Activated naive CD8-positive, alpha-beta T cell treated with anti-CD3 and anti-CD28 coated beads, Interleukin-2, amount 50 U/mL, for 24 hours (primary cell): ENCODE measurements at regions not wholly inside any gene's neighbourhood (a gene's known extent, or its start where the extent isn't known, plus 50 kb on each side); places are given as distances from the start of the nearest gene placed in this dataset.

ENCODE experiments used
- ATAC-seq: fragments of 150-1000 bp; cut with Tn5 transposase; one replicate; pipeline ENCODE4 v1.10.0; 2021
- DNase-seq: peaks from one replicate; pipeline ENCODE4 v3.0.0; 2021
- H3K27ac Mint-ChIP-seq: one replicate; pipeline ENCODE4 v1.8.0; 2021; ENCODE audit warnings: mild to moderate bottlenecking, mixed read lengths
- H3K27me3 Mint-ChIP-seq: one replicate; pipeline ENCODE4 v1.8.0; 2021; ENCODE audit warnings: mixed read lengths
- H3K36me3 Mint-ChIP-seq: one replicate; pipeline ENCODE4 v1.8.0; 2021; ENCODE audit warnings: low read depth, mixed read lengths
- H3K4me1 Mint-ChIP-seq: one replicate; pipeline ENCODE4 v1.8.0; 2021; ENCODE audit warnings: mixed read lengths
- H3K4me3 Mint-ChIP-seq: one replicate; pipeline ENCODE4 v1.8.0; 2021; ENCODE audit warnings: mild to moderate bottlenecking, moderate library complexity, mixed read lengths
- H3K9me3 Mint-ChIP-seq: one replicate; pipeline ENCODE4 v1.8.0; 2021; ENCODE audit warnings: mixed read lengths

GRCh38 chr1:177817937-177818875 is 151.7 kb downstream of the SEC16B start:
- Mint-ChIP-seq H3K27ac (no peak overlapping the region), H3K36me3 (no peaks in the 10 kb centered on the region), H3K4me3 (no peak overlapping the region), H3K9me3 (peaks cover 8% of the 10 kb centered on the region), H3K4me1 (no peaks in the 10 kb centered on the region), H3K27me3 (peaks cover 3% of the 10 kb centered on the region)
- DNase-seq = no peak
- no peak for ATAC-seq

GRCh38 chr1:177812650-177813049 is 157.2 kb downstream of the SEC16B start:
- H3K4me3 Mint-ChIP-seq = no peak overlapping the region
- no peaks in the 10 kb centered on the region for H3K4me1 Mint-ChIP-seq
- ATAC-seq = no peak
- DNase-seq = no peak
- no peaks in the 10 kb centered on the region for H3K36me3 Mint-ChIP-seq
- H3K27me3 Mint-ChIP-seq = no peaks in the 10 kb centered on the region
- peaks cover 8% of the 10 kb centered on the region for H3K9me3 Mint-ChIP-seq
- H3K27ac Mint-ChIP-seq = no peak overlapping the region

- Mint-ChIP-seq H3K36me3 (no peaks in the 10 kb centered on the region), H3K9me3 (peaks cover 7% of the 10 kb centered on the region), H3K4me3 (no peak overlapping the region), H3K4me1 (no peaks in the 10 kb centered on the region), H3K27ac (no peak overlapping the region), H3K27me3 (no peaks in the 10 kb centered on the region)
- ATAC-seq (no peak), DNase-seq (no peak)
Observed at GRCh38 chr1:177812144-177812543, 157.7 kb downstream of the SEC16B start.

GRCh38 chr1:177811429-177811828 is 158.4 kb downstream of the SEC16B start:
- Mint-ChIP-seq H3K27ac (no peak overlapping the region), H3K27me3 (no peaks in the 10 kb centered on the region)

DNA sequence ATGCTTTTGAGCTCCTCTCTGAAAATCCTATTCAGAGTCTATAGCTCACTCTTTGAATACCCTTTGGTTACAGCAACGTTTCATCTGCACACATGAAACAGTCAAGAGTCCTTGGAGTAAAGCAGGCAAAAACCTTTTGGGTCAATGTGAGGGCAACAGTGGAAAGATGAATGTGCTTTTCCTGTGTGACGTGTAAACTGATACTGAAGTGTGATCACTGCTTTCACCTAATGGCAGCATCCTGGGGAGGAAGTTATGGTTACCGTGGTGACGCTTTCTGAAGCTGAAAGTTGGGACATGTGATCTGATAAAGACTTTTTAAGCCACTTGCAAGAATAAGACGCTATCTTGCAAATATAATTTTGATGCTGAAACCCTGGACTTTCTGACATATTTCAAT is 160.0 kb downstream of the SEC16B start:
- H3K36me3 Mint-ChIP-seq = no peaks in the 10 kb centered on the region
- H3K4me3 Mint-ChIP-seq = no peak overlapping the region
- H3K9me3 Mint-ChIP-seq = peaks cover 5% of the 10 kb centered on the region
- DNase-seq (no peak), ATAC-seq (no peak)
- H3K27me3 Mint-ChIP-seq = no peaks in the 10 kb centered on the region
- no peak overlapping the region for H3K27ac Mint-ChIP-seq
- no peaks in the 10 kb centered on the region for H3K4me1 Mint-ChIP-seq

More at GRCh38 chr1:177811429-177811828, 158.4 kb downstream of the SEC16B start:
- ATAC-seq (no peak), DNase-seq (no peak)
- no peaks in the 10 kb centered on the region for H3K36me3 Mint-ChIP-seq
- no peak overlapping the region for H3K4me3 Mint-ChIP-seq
- H3K9me3 Mint-ChIP-seq = peaks cover under 1% of the 10 kb centered on the region
- H3K4me1 Mint-ChIP-seq = no peaks in the 10 kb centered on the region

GRCh38 chr1:177802304-177802703 is 167.6 kb downstream of the SEC16B start:
- no peak for DNase-seq
- H3K27me3 Mint-ChIP-seq = no peaks in the 10 kb centered on the region
- peaks cover 19% of the 10 kb centered on the region for H3K9me3 Mint-ChIP-seq
- H3K27ac Mint-ChIP-seq = no peak overlapping the region
- H3K36me3 Mint-ChIP-seq = no peaks in the 10 kb centered on the region
- no peak for ATAC-seq
- H3K4me3 Mint-ChIP-seq = no peak overlapping the region
- H3K4me1 Mint-ChIP-seq = no peaks in the 10 kb centered on the region

DNA sequence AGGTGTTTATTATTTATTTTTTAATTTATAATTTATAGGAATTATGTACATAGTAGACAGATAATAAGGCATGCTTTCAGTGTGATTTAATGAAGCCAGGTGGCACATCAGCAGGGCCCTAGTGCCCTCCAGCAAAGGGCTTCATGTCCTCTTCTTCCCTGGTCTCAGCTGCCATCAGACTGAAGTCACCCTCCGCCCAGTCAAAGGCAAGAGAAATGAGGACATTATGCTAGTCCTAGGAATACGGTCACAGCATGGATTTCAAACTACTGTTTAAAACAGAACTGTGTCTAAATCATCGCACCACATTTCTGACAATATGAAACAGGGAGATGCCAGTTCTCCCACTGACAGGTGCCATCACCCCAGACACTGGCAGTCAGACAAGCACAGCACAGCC is 168.1 kb downstream of the SEC16B start:
- Mint-ChIP-seq H3K27me3 (no peaks in the 10 kb centered on the region), H3K9me3 (peaks cover 19% of the 10 kb centered on the region), H3K27ac (no peak overlapping the region), H3K4me3 (no peak overlapping the region), H3K36me3 (no peaks in the 10 kb centered on the region), H3K4me1 (no peaks in the 10 kb centered on the region)
- no peak for DNase-seq
- ATAC-seq = no peak

- Mint-ChIP-seq H3K9me3 (peaks cover 16% of the 10 kb centered on the region), H3K36me3 (no peaks in the 10 kb centered on the region), H3K27ac (no peak overlapping the region), H3K27me3 (no peaks in the 10 kb centered on the region), H3K4me3 (no peak overlapping the region), H3K4me1 (no peaks in the 10 kb centered on the region)
- no peak for ATAC-seq
- DNase-seq = no peak
Observed at GRCh38 chr1:177800400-177801088, 169.3 kb downstream of the SEC16B start.

DNA sequence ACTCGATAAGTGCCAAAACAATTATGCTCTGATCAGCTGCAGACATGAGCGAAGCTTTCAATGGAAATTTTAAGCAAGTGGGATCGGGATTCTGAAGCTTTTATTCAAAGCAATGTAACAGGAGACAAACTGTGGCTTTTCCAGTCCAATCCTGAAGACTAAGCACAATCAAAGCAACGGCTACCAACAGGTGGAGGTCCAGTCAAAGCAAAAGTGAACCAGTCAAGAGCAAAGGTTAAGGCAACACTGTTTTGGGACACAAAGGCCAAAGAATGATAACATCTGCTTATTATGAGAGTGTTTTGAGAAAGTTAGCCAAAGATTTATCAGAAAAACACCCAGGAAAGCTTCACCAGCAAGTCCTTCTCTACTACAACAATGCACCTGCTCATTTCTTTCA is 170.1 kb downstream of the SEC16B start:
- H3K27me3 Mint-ChIP-seq = no peaks in the 10 kb centered on the region
- DNase-seq = no peak
- no peak overlapping the region for H3K27ac Mint-ChIP-seq
- H3K9me3 Mint-ChIP-seq = peaks cover 14% of the 10 kb centered on the region
- no peak overlapping the region for H3K4me3 Mint-ChIP-seq
- ATAC-seq = no peak
- no peaks in the 10 kb centered on the region for H3K4me1 Mint-ChIP-seq
- no peaks in the 10 kb centered on the region for H3K36me3 Mint-ChIP-seq

DNA sequence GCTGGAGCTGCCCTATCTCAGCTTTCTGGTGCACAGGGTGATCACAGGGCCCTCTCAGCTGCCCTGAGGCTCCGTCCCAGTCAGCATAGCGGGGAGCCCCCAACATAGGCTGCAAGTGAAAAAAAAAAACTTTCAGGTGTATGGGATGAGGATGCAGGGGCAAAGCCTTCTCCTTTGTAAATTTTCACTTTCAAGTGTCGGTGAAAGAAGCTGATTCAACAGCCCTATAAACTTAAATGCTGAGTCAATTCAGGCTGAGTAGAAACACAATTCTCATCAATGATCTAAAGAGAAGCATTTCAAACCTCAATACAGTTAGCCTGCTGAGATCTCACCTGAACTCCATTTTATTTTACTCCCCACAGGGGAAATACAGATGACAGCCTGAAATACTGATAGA is 171.2 kb downstream of the SEC16B start:
- H3K36me3 Mint-ChIP-seq = no peaks in the 10 kb centered on the region
- ATAC-seq = no peak
- no peak for DNase-seq
- H3K4me3 Mint-ChIP-seq = no peak overlapping the region
- no peak overlapping the region for H3K27ac Mint-ChIP-seq
- peaks cover 7% of the 10 kb centered on the region for H3K9me3 Mint-ChIP-seq
- H3K27me3 Mint-ChIP-seq = no peaks in the 10 kb centered on the region
- H3K4me1 Mint-ChIP-seq = no peaks in the 10 kb centered on the region

DNA sequence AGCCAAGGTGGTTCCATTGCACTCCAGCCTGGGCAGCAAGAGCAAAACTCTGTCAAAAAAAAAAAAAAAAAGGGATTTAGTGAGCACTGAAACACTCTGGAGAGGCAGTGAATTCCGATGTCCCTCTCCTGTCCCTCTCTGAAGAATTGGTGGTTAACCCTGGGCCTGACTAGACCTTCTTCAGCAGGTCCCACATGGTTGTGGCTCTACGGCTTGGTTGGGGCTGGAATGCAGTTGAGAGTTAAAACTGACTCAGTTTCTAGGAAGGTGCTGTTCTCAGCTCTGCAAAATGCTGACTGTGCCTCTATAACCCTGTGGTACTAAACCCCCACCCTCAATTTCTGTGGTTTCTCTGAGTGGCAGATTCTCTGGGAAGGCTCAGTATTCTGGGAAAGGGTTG is 173.3 kb downstream of the SEC16B start:
- ATAC-seq (no peak), DNase-seq (no peak)
- H3K4me3 Mint-ChIP-seq = no peak overlapping the region
- peaks cover 9% of the 10 kb centered on the region for H3K9me3 Mint-ChIP-seq
- H3K27me3 Mint-ChIP-seq = peaks cover 3% of the 10 kb centered on the region
- no peak overlapping the region for H3K27ac Mint-ChIP-seq
- H3K36me3 Mint-ChIP-seq = no peaks in the 10 kb centered on the region
- H3K4me1 Mint-ChIP-seq = no peaks in the 10 kb centered on the region

DNA sequence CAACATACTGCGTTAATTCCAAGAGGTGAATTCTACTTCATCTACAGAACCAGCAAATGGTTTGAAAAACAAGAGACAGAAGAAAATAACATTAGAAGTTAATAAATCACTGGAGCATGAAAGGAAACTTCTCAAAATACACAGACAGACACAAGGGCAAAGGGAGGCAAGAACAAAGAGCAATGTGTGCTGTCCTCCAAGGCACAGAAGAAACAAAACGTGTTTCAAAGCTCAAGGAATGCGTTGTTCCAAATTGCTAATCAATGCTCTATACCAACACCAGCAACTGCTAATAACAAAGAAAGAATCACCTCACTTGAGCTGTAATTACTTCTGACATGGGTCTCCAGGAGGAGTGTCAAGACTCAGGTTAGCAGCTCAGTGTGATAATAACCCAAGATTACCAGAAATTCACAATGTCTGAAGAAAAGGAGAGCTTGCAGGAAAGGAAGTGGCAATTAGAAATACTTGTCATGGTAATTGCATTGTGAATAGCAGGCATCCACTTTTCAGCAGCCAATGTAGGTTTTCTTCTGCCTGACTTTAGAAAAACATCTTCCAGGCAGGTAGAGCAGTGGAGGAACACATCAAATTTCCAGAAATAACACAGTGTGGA is 175.4 kb downstream of the SEC16B start:
- Mint-ChIP-seq H3K4me1 (no peaks in the 10 kb centered on the region), H3K9me3 (peaks cover 6% of the 10 kb centered on the region), H3K27me3 (peaks cover 3% of the 10 kb centered on the region), H3K4me3 (no peak overlapping the region), H3K27ac (no peak overlapping the region), H3K36me3 (no peaks in the 10 kb centered on the region)
- DNase-seq (no peak), ATAC-seq (no peak)

DNA sequence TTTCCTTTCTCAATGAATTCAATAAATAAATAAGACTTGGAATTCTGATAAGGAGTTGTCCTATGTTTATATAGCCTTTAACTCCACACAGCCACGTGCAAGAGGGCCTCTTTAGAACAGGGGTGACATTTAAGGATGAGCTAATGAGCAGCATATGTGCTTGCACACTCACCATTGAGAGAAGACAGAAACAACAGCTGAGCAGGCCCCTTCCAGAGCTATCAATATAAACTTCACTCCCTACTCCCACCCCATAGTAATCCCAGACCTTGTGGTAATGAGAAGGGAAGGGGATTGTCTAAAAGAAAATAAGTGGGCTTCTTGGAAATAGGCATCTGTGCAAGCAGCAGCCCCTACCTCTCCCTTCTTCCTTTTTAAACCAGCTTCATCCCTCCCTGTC is 176.0 kb downstream of the SEC16B start:
- DNase-seq = no peak
- Mint-ChIP-seq H3K27me3 (peaks cover 3% of the 10 kb centered on the region), H3K4me3 (no peak overlapping the region), H3K9me3 (peaks cover 5% of the 10 kb centered on the region), H3K4me1 (no peaks in the 10 kb centered on the region), H3K36me3 (no peaks in the 10 kb centered on the region), H3K27ac (no peak overlapping the region)
- ATAC-seq = no peak

DNA sequence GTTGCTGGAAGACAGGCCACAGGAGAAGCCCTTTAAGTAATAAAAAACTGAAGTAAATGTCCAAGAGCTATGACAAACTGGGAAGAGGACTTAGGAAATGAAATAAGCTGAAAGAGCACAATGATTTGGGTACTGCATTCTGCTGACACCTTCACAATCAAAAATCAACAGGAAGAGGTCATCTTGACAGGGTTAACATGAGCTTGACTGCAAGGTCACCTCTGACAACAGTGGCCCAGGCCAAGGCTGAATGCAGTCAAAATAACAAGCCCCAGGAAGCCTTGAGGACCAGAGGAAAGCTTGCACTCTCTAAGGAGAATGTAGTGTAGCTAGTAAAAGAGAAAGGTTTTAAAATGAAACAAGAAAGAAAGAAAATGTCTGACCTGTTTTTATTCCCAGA is 179.3 kb downstream of the SEC16B start:
- H3K27ac Mint-ChIP-seq = no peak overlapping the region
- H3K4me3 Mint-ChIP-seq = no peak overlapping the region

DNA sequence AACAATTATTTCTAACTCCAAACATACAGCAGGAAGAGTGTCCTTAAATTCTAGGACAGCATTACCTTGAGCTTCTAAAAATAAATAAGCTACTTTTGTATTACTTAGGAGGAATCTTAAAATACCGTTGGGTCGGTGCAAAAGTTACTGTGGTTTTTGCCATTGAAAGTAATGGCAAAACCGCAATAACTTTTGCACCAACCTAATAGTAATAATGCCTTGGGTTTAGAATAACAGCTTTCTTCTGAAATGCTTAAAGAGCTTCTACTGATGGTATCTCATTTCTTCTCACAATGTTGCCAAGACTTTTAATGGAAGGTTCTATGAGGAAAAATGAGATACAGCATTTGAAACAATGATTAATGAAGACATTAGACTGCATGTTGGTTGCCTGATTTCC is 179.9 kb downstream of the SEC16B start:
- H3K27me3 Mint-ChIP-seq = peaks cover 3% of the 10 kb centered on the region
- ATAC-seq (no peak), DNase-seq (no peak)
- peaks cover 5% of the 10 kb centered on the region for H3K9me3 Mint-ChIP-seq
- no peaks in the 10 kb centered on the region for H3K36me3 Mint-ChIP-seq
- H3K4me3 Mint-ChIP-seq = no peak overlapping the region
- H3K27ac Mint-ChIP-seq = no peak overlapping the region
- no peaks in the 10 kb centered on the region for H3K4me1 Mint-ChIP-seq

More for the DNA sequence above, 179.3 kb downstream of the SEC16B start:
- DNase-seq (no peak), ATAC-seq (no peak)
- Mint-ChIP-seq H3K36me3 (no peaks in the 10 kb centered on the region), H3K4me1 (no peaks in the 10 kb centered on the region), H3K9me3 (peaks cover 5% of the 10 kb centered on the region), H3K27me3 (peaks cover 3% of the 10 kb centered on the region)
